Endothelial cell of umbilical vein (primary cell): ENCODE measurements at regions not wholly inside any gene's neighbourhood (a gene's known extent, or its start where the extent isn't known, plus 50 kb on each side); places are given as distances from the start of the nearest gene placed in this dataset.

Experiments
- BruUV-seq: library from RNA; stranded (reverse); fragments of 400-500 nt; replicated peaks from 2 replicates; lab custom pipeline; 2021; lab: Mats Ljungman, UMichigan
- CTCF ChIA-PET: fragments of 300-600, 350-600 bp; sonication (Branson Sonifier 250); formaldehyde crosslinking; loops from one replicate; lab custom pipeline; 2021; ENCODE audit warnings: antibody characterized with exemption, inconsistent platforms; lab: Charles Lee
- POLR2A ChIA-PET: fragments of 300-600, 350-600 bp; sonication (Branson Sonifier 250); formaldehyde crosslinking; loops from one replicate; lab custom pipeline; 2021; ENCODE audit warnings: antibody characterized with exemption, inconsistent platforms; lab: Charles Lee
- DNase-seq: peaks from one replicate; pipeline ENCODE4 v3.0.0-alpha.2; 2011; ENCODE audit warnings: low read depth, low spot score
- FAIRE-seq: peaks from 2 replicates; lab custom pipeline; 2011; peaks lifted over from hg19 to GRCh38; lab: Jason Lieb, UNC
- H2AFZ ChIP-seq: 2 replicates; pipeline ENCODE4 v1.6.0; 2012; ENCODE audit warnings: low read depth, low read length, control low read depth, inconsistent platforms
- H3K27ac ChIP-seq: 2 replicates; pipeline ENCODE4 v1.5.1; 2011; ENCODE audit warnings: low read depth, mild to moderate bottlenecking, control low read depth, low read length, moderate library complexity; ENCODE audit not compliant: insufficient read depth
- H3K27me3 ChIP-seq, 2 experiments: 2 replicates each; pipeline versions ENCODE4 v1.6.0 to v1.6.1; 2011; ENCODE audit warnings: low read length in 2 of 2, mixed read lengths in 1 of 2; ENCODE audit not compliant: control insufficient read depth in 2 of 2, insufficient read depth in 2 of 2
- H3K36me3 ChIP-seq, 2 experiments: 2 replicates in 1 of 2; 3 replicates in 1 of 2; pipeline ENCODE4 v1.5.1; 2011; ENCODE audit warnings: low read length in 2 of 2, mild to moderate bottlenecking in 1 of 2, moderate library complexity in 1 of 2; ENCODE audit not compliant: control insufficient read depth in 2 of 2, insufficient read depth in 2 of 2; ENCODE audit errors: extremely low read depth in 1 of 2
- H3K4me1 ChIP-seq: 3 replicates; pipeline ENCODE4 v1.5.1; 2011; ENCODE audit warnings: mild to moderate bottlenecking, low read length; ENCODE audit not compliant: control insufficient read depth, insufficient read depth; ENCODE audit errors: extremely low read depth
- H3K4me2 ChIP-seq: 2 replicates; pipeline ENCODE4 v1.6.1; 2011; ENCODE audit warnings: low read length, control low read depth, mixed read lengths; ENCODE audit not compliant: insufficient read depth
- H3K4me3 ChIP-seq, 3 experiments: fragments of 200-600 bp in 1 of 3; sonication (generic), shearing (Covaris generic) in 1 of 3; replicated peaks in 1 of 3; 2 replicates each; pipeline ENCODE4 v1.5.1; 2011 to 2016; ENCODE audit warnings: control low read depth in 3 of 3, low read length in 3 of 3, mild to moderate bottlenecking in 2 of 3, inconsistent platforms in 1 of 3, low read depth in 1 of 3, moderate library complexity in 1 of 3; ENCODE audit not compliant: insufficient read depth in 1 of 3
- H3K79me2 ChIP-seq: 2 replicates; pipeline ENCODE4 v1.6.0; 2012; ENCODE audit warnings: low read length, inconsistent platforms; ENCODE audit not compliant: control insufficient read depth, insufficient read depth
- H3K9ac ChIP-seq: replicated peaks from 2 replicates; pipeline ENCODE3; 2011; ENCODE audit warnings: low read length, control low read depth; ENCODE audit not compliant: insufficient read depth; ENCODE audit errors: extremely low read depth
- H3K9me1 ChIP-seq: replicated peaks from 3 replicates; pipeline ENCODE4 v1.6.0; 2011; ENCODE audit warnings: mild to moderate bottlenecking, low read length; ENCODE audit not compliant: control insufficient read depth, insufficient read depth; ENCODE audit errors: extremely low read depth
- H3K9me3 ChIP-seq: replicated peaks from 2 replicates; pipeline ENCODE4 v1.5.1; 2012; ENCODE audit warnings: low read length, inconsistent platforms; ENCODE audit not compliant: control insufficient read depth, insufficient read depth
- H4K20me1 ChIP-seq: replicated peaks from 2 replicates; pipeline ENCODE3; 2011; ENCODE audit warnings: mild to moderate bottlenecking, low read length; ENCODE audit not compliant: control insufficient read depth, insufficient read depth; ENCODE audit errors: extremely low read depth
- EZH2 ChIP-seq: IDR thresholded peaks from 2 replicates; pipeline ENCODE4 v1.6.1; 2012; ENCODE audit warnings: borderline replicate concordance, low read depth, mild to moderate bottlenecking, moderate library complexity, low read length, inconsistent platforms; ENCODE audit not compliant: severe bottlenecking
- FOS ChIP-seq: IDR thresholded peaks from 2 replicates; pipeline ENCODE4 v1.6.1; 2011; ENCODE audit warnings: mild to moderate bottlenecking, low read length, moderate library complexity, borderline replicate concordance; ENCODE audit not compliant: insufficient read depth
- GATA2 ChIP-seq: IDR thresholded peaks from 2 replicates; pipeline ENCODE4 v1.7.0; 2011; ENCODE audit warnings: low read depth, mild to moderate bottlenecking, moderate library complexity, mixed read lengths, low read length; ENCODE audit not compliant: insufficient read length, insufficient read depth
- JUN ChIP-seq: IDR thresholded peaks from 2 replicates; pipeline ENCODE4 v1.6.1; 2011; ENCODE audit warnings: borderline replicate concordance, low read depth; ENCODE audit not compliant: insufficient read length, insufficient read depth
- POLR2A ChIP-seq: IDR thresholded peaks from 2 replicates; pipeline ENCODE4 v1.6.1; 2012; ENCODE audit warnings: low read depth, mild to moderate bottlenecking, control low read depth, low read length
- POLR2AphosphoS5 ChIP-seq: IDR thresholded peaks from 2 replicates; pipeline ENCODE4 v1.6.1; 2012; ENCODE audit warnings: low read depth, mild to moderate bottlenecking, control low read depth, low read length, moderate library complexity; ENCODE audit not compliant: insufficient read depth
- dilution Hi-C: fragments of 300-500 bp; cut with MboI; formaldehyde crosslinking; loops from one replicate; pipeline ENCODE4 v1.15.0; 2019; ENCODE audit warnings: low sequenced_read_pairs; ENCODE audit not compliant: extremely low pct_ligation_motif_present
- intact Hi-C: fragments of 100-400 bp; cut with micrococcal nuclease; formaldehyde crosslinking; loops from one replicate; pipeline ENCODE4 v1.10.0; 2022

GRCh38 chr1:118558933-118559332, 373.9 kb upstream of the SPAG17 start:
- POLR2A ChIA-PET: no interaction called here
- intact Hi-C loops: no loop called here
- CTCF ChIA-PET: no interaction called here

GRCh38 chr1:118556936-118557335, 371.9 kb upstream of the SPAG17 start:
- H3K9me3 ChIP-seq: no peaks in the 10 kb centered on the region
- H4K20me1 ChIP-seq: no peaks in the 10 kb centered on the region
- dilution Hi-C loops: no loop called here
- H3K9ac ChIP-seq: no peak overlapping the region
- intact Hi-C loops: no loop called here
- TF ChIP-seq POLR2AphosphoS5 (no peak), EZH2 (no peak), JUN (no peak)
- no peaks in the 10 kb centered on the region for H3K9me1 ChIP-seq
- no peak for FAIRE-seq
- no peak overlapping the region for H3K27ac ChIP-seq
- H3K36me3 ChIP-seq: no peaks in the 10 kb centered on the region
- H3K4me3 ChIP-seq: no peak overlapping the region
- no peaks in the 10 kb centered on the region for H3K4me1 ChIP-seq
- DNase-seq: no peak
- H3K4me2 ChIP-seq: no peak overlapping the region
- ChIA-PET CTCF (no interaction called here), POLR2A (no interaction called here)
- H2AFZ ChIP-seq: no peak overlapping the region
- H3K27me3 ChIP-seq: no peaks in the 10 kb centered on the region
- BruUV-seq: no TSS peak
- no peaks in the 10 kb centered on the region for H3K79me2 ChIP-seq

More at GRCh38 chr1:118558933-118559332, 373.9 kb upstream of the SPAG17 start:
- no peak for FAIRE-seq
- H3K27ac ChIP-seq: no peak overlapping the region
- H3K9ac ChIP-seq: no peak overlapping the region
- no peak overlapping the region for H3K4me2 ChIP-seq
- no peaks in the 10 kb centered on the region for H4K20me1 ChIP-seq
- no peaks in the 10 kb centered on the region for H3K4me1 ChIP-seq
- dilution Hi-C loops: no loop called here
- H3K9me1 ChIP-seq: no peaks in the 10 kb centered on the region
- H3K36me3 ChIP-seq: no peaks in the 10 kb centered on the region
- no peaks in the 10 kb centered on the region for H3K79me2 ChIP-seq
- BruUV-seq: no TSS peak
- H3K4me3 ChIP-seq: no peak overlapping the region
- no peak for DNase-seq
- H2AFZ ChIP-seq: no peak overlapping the region
- TF ChIP-seq GATA2 (no peak), POLR2A (no peak), FOS (no peak)
- H3K9me3 ChIP-seq: no peaks in the 10 kb centered on the region
- H3K27me3 ChIP-seq: no peaks in the 10 kb centered on the region
